Lung (tissue), 11 donors: ENCODE measurements at regions not wholly inside any gene's neighbourhood (a gene's known extent, or its start where the extent isn't known, plus 50 kb on each side); places are given as distances from the start of the nearest gene placed in this dataset.
"Not testable (repeated sequence)": the region's sequence is repeated elsewhere in the genome, so short reads cannot be mapped to it uniquely, and the experiment has no call there.

Experiments used
- ATAC-seq: fragments of 200-7000 bp; cut with Tn5 transposase; one replicate; pipeline ENCODE4 v1.9.1; 2020; ENCODE audit warnings: moderate number of reproducible peaks; ENCODE audit not compliant: insufficient read depth, low FRiP score
- DNase-seq, 3 donors: peaks; one replicate each; pipeline ENCODE4 v3.0.0-alpha.2; 2013 to 2017
- H3K27ac ChIP-seq, 2 donors: one replicate each; pipeline ENCODE4 v1.5.1; 2013; ENCODE audit warnings: mild to moderate bottlenecking in 2 of 2, moderate library complexity in 2 of 2, control low read depth in 1 of 2, inconsistent platforms in 1 of 2, low read depth in 1 of 2, low read length in 1 of 2
- H3K27me3 ChIP-seq, 3 donors: one replicate each; pipeline ENCODE4 v1.5.1; 2013; ENCODE audit warnings: low read length in 2 of 3; ENCODE audit not compliant: control insufficient read depth in 3 of 3, insufficient read depth in 3 of 3
- H3K36me3 ChIP-seq, 4 donors: one replicate each; pipeline ENCODE4 v1.5.1; 2013; ENCODE audit warnings: low read length in 4 of 4, mild to moderate bottlenecking in 1 of 4, moderate library complexity in 1 of 4; ENCODE audit not compliant: control insufficient read depth in 4 of 4, insufficient read depth in 4 of 4
- H3K4me1 ChIP-seq, 5 donors: one replicate each; pipeline ENCODE4 v1.5.1; 2013; ENCODE audit warnings: low read length in 5 of 5, mild to moderate bottlenecking in 2 of 5, moderate library complexity in 1 of 5; ENCODE audit not compliant: control insufficient read depth in 5 of 5, insufficient read depth in 5 of 5
- H3K4me3 ChIP-seq: one replicate; pipeline ENCODE4 v1.5.1; 2013; ENCODE audit warnings: mild to moderate bottlenecking, control low read depth, moderate library complexity
- H3K9ac ChIP-seq, 2 donors: one replicate each; pipeline ENCODE4 v1.5.1; 2013; ENCODE audit warnings: low read length in 2 of 2, control low read depth in 1 of 2; ENCODE audit not compliant: insufficient read depth in 1 of 2
- H3K9me3 ChIP-seq, 4 donors: one replicate each; pipeline ENCODE4 v1.5.1; 2013; ENCODE audit warnings: low read length in 3 of 4, mild to moderate bottlenecking in 1 of 4, moderate library complexity in 1 of 4; ENCODE audit not compliant: control insufficient read depth in 4 of 4, insufficient read depth in 3 of 4
- WGBS, 2 donors: extraction: QIAGEN DNeasy Blood & Tissue Kit; methylation state at CpG; one replicate each; pipeline ENCODE4 v1.1.7; 2013; 5-methylcytosine and 5-hydroxymethylcytosine counted together
- TF ChIP-seq, protein P1 (sequence below): IDR thresholded peaks from 2 replicates; pipeline ENCODE4 v1.5.1; 2012; ENCODE audit warnings: mild to moderate bottlenecking; ENCODE audit errors: control extremely low read depth, extremely low read depth
- donor health status: control.
- donor health status: control.
- donor health status: Bipolar disorder and iron deficiency.
- donor health status: healthy.
- donor health status: DM: yes; HTN: yes; CAD: no.

DNA sequence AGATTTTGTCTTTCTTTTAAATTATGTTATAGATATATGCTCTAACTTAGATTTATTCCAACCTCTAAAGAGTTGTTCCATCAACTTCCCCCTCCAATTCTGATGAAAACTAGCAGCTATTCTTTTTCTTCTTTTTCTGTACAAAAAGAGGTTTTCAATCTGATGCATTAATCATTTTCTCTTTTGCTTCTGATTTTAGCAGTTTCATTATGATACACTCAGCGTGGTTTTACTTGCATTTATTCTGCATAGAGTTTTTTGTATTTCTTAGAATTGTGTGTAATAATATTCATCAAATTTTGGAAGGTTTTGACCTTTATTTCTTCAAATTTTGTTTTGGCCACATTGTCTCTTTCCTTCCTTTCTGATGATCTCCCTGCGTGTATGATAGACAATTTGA lies 968.1 kb upstream of the CDH18 start:
- H3K9me3 ChIP-seq, result no peaks in the 10 kb centered on the region
- no peak overlapping the region for H3K27ac ChIP-seq
- no peak for DNase-seq
- no peak overlapping the region for H3K9ac ChIP-seq
- H3K27me3 ChIP-seq, result no peaks in the 10 kb centered on the region
- no peak for ATAC-seq
- H3K4me1 ChIP-seq, result no peaks in the 10 kb centered on the region
- no peak overlapping the region for H3K4me3 ChIP-seq
- TF ChIP-seq, protein P1, sequence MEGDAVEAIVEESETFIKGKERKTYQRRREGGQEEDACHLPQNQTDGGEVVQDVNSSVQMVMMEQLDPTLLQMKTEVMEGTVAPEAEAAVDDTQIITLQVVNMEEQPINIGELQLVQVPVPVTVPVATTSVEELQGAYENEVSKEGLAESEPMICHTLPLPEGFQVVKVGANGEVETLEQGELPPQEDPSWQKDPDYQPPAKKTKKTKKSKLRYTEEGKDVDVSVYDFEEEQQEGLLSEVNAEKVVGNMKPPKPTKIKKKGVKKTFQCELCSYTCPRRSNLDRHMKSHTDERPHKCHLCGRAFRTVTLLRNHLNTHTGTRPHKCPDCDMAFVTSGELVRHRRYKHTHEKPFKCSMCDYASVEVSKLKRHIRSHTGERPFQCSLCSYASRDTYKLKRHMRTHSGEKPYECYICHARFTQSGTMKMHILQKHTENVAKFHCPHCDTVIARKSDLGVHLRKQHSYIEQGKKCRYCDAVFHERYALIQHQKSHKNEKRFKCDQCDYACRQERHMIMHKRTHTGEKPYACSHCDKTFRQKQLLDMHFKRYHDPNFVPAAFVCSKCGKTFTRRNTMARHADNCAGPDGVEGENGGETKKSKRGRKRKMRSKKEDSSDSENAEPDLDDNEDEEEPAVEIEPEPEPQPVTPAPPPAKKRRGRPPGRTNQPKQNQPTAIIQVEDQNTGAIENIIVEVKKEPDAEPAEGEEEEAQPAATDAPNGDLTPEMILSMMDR, result no peak
- no peaks in the 10 kb centered on the region for H3K36me3 ChIP-seq
- WGBS, 2 donors, result 83% methylated on average over 2 of the region's 2 CpGs

DNA sequence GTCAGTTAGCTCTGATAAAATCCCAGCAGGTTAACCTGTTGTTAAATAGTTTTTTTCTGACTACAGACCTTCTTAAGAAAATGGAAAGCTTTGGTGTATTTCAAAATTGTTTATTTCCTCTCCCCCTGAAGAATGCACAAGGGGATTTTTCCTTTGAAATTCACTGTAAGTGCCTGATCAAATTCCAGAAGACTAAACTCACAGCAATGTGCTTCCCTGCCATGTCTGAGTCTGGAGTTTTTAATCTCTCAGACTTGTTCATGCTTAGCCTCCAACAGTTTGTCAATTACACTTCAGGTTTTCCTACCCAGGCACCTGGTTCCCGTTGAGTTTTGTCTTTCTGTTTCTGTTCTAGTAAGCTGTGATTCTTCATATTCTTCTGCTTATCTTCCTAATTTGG lies 961.6 kb upstream of the CDH18 start:
- Histone ChIP-seq H3K9ac (no peak overlapping the region), H3K4me3 (no peak overlapping the region), H3K36me3 (no peaks in the 10 kb centered on the region), H3K4me1 (no peaks in the 10 kb centered on the region), H3K27ac (no peak overlapping the region), H3K9me3 (peaks cover 0 to 2% (median 0%) of the 10 kb centered on the region in 4 donors), H3K27me3 (no peaks in the 10 kb centered on the region)
- TF ChIP-seq, protein P1, result no peak
- ATAC-seq, result no peak
- DNase-seq, result no peak
- WGBS, 2 donors, result 28 to 73% methylated on average over 1 of the region's 1 CpG

DNA sequence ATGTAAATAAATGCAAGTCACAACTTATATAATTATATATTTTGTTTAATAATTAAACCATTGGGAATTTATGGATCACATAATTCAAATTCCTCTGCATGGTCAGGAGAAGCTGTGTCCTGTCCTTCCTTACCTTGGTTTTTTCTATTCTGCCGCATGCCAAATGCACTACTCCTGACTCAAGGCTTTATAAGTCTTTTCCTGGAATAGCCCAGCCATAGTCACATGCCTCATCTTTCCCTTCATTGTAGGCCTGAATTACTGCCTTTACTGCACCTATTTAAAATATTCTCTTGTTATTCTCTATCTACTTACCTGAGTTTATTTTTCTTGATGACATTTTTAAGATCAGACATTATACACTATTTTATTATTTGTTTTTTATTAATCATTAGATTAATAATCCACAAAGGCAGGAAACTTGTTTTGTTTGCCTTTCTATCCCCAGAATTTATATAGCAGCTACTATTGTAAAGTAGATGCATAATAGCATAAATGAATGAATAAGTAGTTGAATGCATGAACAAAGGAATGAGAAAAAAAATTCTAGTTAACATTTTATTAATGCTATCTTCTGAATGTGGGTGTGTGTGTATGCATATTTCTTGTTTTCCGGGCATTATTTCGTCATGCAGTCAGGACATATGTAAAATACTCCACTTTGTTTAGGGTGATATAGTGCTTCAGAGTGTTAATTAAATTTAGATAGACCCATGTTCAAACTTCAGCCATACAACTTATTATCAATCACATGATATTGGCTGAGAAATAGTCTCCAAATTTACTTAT lies 955.4 kb upstream of the CDH18 start:
- not testable (repeated sequence) for H3K27me3 ChIP-seq, H3K27ac ChIP-seq, H3K36me3 ChIP-seq, ATAC-seq, H3K9me3 ChIP-seq, DNase-seq, H3K9ac ChIP-seq, H3K4me1 ChIP-seq, H3K4me3 ChIP-seq
- WGBS, 2 donors, result 88 to 91% methylated on average over 3 of the region's 3 CpGs

DNA sequence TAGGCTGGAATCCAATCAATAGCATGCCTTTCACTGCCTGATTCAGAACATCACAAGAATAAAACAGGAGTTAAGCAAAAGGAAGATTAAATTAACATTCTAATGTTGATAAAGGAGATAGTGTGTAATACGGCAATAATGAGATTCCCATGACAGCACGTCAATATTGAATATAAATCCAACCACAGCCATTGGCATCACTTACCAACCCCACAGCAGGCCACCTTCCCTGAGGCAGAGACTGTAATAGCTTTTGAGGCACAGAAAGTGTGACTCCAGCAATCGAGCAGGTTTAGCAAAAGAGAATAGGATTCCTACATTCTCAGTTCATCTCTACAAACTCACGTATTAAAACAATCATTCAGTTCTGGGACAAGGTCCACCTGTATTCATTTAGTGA lies 954.6 kb upstream of the CDH18 start:
- not testable (repeated sequence) for H3K27ac ChIP-seq, H3K4me3 ChIP-seq, H3K4me1 ChIP-seq, H3K9me3 ChIP-seq, DNase-seq, H3K36me3 ChIP-seq, H3K9ac ChIP-seq, ATAC-seq, H3K27me3 ChIP-seq
- WGBS, 2 donors, result 85 to 86% methylated on average over 4 of the region's 4 CpGs

DNA sequence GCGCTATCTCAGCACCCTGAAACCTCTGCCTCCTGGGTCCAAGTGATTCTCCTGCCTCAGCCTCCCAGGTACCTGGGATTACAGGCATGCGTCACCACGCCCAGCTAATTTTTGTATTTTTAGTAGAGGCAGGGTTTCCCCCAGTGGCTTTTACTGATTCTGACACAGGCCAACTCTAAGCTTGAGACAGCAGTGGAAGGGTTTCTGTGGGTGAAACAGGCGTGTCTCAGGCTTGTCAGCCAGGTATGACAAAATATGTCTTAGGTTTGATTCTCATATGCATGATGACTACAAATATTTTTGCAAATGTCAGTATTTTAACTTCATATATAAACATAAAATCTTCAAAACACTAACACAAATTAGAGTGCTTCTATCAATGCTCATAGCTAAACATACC lies 952.8 kb upstream of the CDH18 start:
- ATAC-seq, H3K4me3 ChIP-seq, H3K9me3 ChIP-seq, H3K9ac ChIP-seq, H3K27ac ChIP-seq, H3K27me3 ChIP-seq, H3K36me3 ChIP-seq, DNase-seq, H3K4me1 ChIP-seq: not testable (repeated sequence)
- 89 to 90% methylated on average over 3 of the region's 4 CpGs for WGBS, 2 donors

DNA sequence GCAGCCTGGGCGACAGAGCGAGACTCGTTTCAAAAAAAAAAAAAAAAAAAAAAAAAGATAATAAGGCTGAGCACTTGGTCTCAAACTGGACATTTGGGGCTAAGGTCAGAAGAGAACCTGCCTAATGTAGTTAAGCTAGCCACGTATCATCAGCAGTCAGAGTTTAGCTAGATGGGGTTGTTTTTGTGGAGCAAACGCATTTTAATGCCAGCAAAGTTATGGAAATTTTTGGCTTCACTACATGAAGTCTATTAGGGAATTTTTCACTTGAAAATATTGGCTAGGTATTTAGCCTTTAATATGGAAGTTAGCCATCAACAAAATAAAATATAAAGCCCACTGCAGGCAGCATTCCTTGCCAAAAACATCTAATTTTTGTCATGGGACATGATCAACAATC lies 902.9 kb upstream of the CDH18 start:
- not testable (repeated sequence) for H3K4me1 ChIP-seq

DNA sequence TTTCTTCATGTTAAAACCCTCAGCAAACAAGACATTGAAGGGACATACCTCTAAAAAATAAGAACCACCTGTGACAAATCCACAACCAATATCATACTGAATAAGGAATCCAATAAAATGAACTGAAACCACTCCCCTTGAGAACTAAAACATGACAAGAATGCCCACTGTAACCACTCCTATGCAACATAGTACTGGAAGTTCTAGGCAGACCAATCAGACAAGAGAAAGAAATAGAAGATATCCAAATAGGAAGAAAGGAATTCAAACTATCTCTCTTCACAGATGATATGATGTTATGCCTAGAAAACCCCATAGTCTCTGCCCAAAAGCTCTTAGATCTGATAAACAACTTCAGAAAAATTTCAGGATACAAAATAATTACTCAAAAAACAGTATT lies 887.7 kb upstream of the CDH18 start:
- DNase-seq, H3K36me3 ChIP-seq, H3K27me3 ChIP-seq, H3K27ac ChIP-seq, H3K9ac ChIP-seq, H3K9me3 ChIP-seq, H3K4me3 ChIP-seq, H3K4me1 ChIP-seq, ATAC-seq: not testable (repeated sequence)

More for the DNA sequence above, 902.9 kb upstream of the CDH18 start:
- not testable (repeated sequence) for H3K9ac ChIP-seq, H3K27me3 ChIP-seq, H3K9me3 ChIP-seq, ATAC-seq, H3K4me3 ChIP-seq, H3K36me3 ChIP-seq, H3K27ac ChIP-seq
- WGBS, 2 donors, result 86 to 90% methylated on average over 5 of the region's 5 CpGs
- DNase-seq, result peak in 2 of 3 donors; percentile 6 to 42
